RWPE1 (cell line): ENCODE measurements at regions not wholly inside any gene's neighbourhood (a gene's known extent, or its start where the extent isn't known, plus 50 kb on each side); places are given as distances from the start of the nearest gene placed in this dataset.
"Not testable (repeated sequence)": the region's sequence is repeated elsewhere in the genome, so short reads cannot be mapped to it uniquely, and the experiment has no call there.

Source experiments
- CTCF ChIA-PET: fragments of 350-600 bp; sonication (Branson Sonifier 250); formaldehyde crosslinking; extraction: SDS; loops from one replicate; lab custom pipeline; 2021; lab: Yijun Ruan, JAX
- POLR2A ChIA-PET: fragments of 400-600 bp; formaldehyde crosslinking; extraction: SDS; loops from one replicate; lab custom pipeline; 2020; ENCODE audit warnings: antibody characterized with exemption; ENCODE audit not compliant: low non-redundant PET; lab: Yijun Ruan, JAX
- DNase-seq: peaks from one replicate; pipeline ENCODE4 v3.0.0; 2012; ENCODE audit warnings: low spot score
- H3K27ac ChIP-seq: fragments of 450-650 bp; 2 replicates; pipeline ENCODE4 v1.5.1; 2017
- TF ChIP-seq, protein P1 (sequence below): fragments of 450-650 bp; conservative IDR thresholded peaks from 2 replicates; pipeline ENCODE4 v1.5.1; 2017; ENCODE audit warnings: low read depth, mild to moderate bottlenecking

DNA sequence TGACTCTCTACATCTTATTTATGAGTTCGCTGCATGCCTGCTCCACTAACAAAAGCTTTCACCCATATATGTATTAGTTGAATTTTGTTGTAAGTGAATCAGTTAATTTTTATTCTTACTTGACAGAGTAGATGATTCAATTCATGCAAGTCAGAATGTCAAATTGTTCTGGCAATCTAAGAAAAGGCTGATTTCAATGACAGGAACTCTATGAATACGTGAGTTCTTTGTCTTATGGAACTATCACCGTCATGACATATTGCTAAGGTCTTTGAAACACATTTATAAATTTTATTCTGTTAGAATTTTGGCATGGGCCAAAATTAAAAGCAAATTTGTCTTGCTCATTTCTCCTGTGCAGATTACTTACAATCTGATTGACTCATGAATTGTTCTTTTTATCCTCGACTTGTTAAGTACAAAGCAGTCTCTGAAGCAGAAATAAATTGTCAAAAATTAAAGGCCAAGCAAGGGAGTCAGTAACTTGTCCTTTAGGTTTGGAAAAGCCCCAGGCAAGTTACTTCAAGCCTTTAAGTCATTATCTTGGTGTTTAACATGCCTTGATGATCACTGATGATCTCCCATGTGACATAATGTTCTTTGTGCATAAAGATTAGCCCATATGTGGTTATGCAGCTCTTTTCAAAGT, 89.0 kb upstream of the GC start:
- ChIA-PET POLR2A (no interaction called here), CTCF (no interaction called here)
- TF ChIP-seq, protein P1, sequence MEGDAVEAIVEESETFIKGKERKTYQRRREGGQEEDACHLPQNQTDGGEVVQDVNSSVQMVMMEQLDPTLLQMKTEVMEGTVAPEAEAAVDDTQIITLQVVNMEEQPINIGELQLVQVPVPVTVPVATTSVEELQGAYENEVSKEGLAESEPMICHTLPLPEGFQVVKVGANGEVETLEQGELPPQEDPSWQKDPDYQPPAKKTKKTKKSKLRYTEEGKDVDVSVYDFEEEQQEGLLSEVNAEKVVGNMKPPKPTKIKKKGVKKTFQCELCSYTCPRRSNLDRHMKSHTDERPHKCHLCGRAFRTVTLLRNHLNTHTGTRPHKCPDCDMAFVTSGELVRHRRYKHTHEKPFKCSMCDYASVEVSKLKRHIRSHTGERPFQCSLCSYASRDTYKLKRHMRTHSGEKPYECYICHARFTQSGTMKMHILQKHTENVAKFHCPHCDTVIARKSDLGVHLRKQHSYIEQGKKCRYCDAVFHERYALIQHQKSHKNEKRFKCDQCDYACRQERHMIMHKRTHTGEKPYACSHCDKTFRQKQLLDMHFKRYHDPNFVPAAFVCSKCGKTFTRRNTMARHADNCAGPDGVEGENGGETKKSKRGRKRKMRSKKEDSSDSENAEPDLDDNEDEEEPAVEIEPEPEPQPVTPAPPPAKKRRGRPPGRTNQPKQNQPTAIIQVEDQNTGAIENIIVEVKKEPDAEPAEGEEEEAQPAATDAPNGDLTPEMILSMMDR: no peak
- DNase-seq: no peak
- H3K27ac ChIP-seq: no peak overlapping the region

DNA sequence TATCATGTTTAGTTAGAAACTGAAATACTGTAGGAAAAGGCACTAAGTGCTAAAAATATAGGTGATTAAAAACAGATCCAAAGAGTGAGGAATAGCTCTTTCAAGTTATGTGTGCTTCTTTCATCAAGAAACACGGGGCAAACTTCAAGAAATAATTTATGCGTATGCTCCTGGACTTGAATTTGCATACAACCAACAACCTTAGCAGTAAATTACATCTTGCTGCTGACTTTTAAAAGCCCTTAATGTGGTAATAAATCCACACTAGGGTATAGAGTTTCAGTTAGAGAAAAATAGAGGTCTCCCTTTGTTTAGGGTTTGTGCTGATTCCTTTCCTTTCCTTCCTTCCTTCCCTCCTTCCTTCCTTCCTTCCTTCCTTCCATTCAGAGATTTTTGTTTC, 94.5 kb upstream of the GC start:
- ChIA-PET CTCF (no interaction called here), POLR2A (no interaction called here)
- TF ChIP-seq, protein P1: no peak
- H3K27ac ChIP-seq: no peak overlapping the region
- DNase-seq: no peak

DNA sequence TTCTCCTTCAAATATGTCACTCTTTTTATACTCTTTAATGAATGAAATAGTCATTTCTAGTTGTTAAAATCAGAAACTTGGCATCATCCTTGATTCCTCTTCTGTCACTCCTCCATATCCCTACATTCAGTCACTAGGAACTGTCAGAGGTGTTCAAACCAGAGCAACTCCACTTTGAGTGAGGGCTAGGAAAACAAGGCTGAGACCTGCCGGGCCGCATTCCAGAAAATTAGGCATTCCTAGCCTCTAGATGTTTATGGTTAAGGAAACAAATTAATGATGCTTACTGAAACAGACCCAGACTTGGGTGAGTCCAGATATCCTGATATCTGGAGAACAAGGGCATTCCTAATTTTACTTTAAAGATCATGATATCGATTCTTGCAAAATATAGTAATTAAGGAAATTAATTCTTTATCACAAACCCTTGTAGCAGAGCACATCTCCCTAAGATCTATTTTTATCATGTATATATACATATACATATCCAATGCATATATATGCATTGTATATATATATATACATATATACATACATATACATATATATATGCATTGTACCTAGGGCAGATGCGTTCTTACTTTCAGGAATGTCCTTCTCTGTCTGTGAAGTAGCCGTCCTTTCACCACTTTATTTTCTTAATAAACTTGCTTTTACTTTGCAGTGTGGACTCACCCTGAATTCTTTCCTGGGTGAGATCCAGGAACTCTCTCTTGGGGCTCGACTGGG, 98.4 kb upstream of the GC start:
- ChIA-PET CTCF (no interaction called here), POLR2A (no interaction called here)
- H3K27ac ChIP-seq: no peak overlapping the region
- TF ChIP-seq, protein P1: no peak
- DNase-seq: no peak

DNA sequence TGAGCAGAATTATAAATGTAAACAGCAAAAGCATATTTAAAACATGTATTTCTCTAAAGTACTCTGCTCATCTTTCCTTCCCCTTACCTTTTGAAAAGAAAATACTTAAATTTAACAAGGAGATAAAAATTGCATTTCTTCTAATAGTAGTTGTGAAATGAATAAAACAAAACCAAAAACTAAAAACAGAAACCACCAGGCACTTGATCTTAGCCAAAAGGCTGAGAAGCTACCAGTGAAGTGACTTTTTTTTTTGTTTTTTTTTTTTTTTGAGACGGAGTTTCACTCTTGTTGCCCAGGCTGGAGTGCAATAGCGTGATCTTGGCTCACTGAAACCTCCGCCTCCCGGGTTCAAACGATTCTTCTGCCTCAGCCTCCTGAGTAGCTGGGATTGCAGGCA, 116.5 kb upstream of the GC start:
- POLR2A ChIA-PET, CTCF ChIA-PET, DNase-seq, H3K27ac ChIP-seq: not testable (repeated sequence)

DNA sequence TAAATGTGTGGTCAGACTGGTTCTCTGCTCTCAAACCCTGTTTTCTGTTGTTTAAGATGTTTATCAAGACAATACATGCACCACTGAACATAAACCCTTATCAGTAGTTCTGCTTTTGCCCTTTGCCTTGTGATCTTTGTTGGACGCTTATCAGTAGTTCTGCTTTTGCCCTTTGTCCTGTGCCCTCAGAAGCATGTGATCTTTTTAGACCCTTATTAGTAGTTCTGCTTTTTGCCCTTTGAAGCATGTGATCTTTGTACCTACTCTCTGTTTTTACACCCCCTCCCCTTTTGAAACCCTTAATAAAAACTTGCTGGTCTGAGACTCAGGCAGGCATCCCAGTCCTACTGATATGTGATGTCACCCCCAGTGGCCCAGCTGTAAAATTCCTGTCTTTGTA, 121.7 kb upstream of the GC start:
- H3K27ac ChIP-seq, CTCF ChIA-PET, DNase-seq, POLR2A ChIA-PET: not testable (repeated sequence)

DNA sequence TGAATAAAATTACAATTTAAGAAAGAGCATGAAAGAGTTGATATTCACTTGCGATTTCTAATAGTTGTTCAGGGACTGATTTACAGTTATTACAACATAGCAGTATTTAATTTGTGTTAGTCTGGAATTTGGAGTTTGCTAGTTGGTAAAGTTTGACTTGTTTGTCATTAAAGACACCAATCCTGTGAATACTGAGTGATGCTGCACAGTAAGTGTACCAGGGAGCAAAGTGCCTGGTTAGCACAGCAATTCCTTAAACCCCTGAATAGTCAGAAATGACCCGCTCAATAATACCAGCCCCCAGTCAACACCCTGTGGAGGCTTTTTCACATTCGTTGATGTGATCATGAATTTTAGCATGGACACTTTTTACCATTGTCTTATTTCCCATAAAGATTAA, 122.2 kb upstream of the GC start:
- CTCF ChIA-PET: no interaction called here
- POLR2A ChIA-PET: no interaction called here
- no peak overlapping the region for H3K27ac ChIP-seq
- no peak for DNase-seq
- TF ChIP-seq, protein P1: no peak

DNA sequence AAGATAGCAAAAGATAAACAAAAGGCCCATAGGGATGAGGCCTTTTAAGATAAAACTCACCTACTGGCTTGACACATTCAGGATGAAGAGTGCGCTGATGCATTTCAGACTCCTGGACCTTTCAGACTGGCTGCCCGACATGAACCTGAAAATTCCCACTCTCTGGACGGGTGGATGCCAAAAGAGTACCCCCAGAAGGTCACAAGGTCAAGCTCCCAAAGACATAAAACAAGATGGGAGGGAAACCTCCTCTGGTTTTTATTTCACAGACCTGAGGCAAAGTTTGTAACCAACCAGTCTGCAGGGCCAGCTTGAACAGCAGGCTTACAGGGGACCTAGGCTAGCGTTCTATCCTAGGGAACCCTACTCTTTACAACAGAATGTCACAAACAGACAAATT, 123.2 kb upstream of the GC start:
- CTCF ChIA-PET: no interaction called here
- POLR2A ChIA-PET: no interaction called here
- no peak for DNase-seq
- TF ChIP-seq, protein P1: no peak
- H3K27ac ChIP-seq: no peak overlapping the region
